Glutamatergic neuron (in vitro differentiated cells): ENCODE measurements at regions not wholly inside any gene's neighbourhood (a gene's known extent, or its start where the extent isn't known, plus 50 kb on each side); places are given as distances from the start of the nearest gene placed in this dataset.

Source experiments
- DNase-seq: peaks from one replicate; pipeline ENCODE4 v3.0.0; 2022
- H3K27ac Mint-ChIP-seq: one replicate; pipeline ENCODE4 v1.8.0; 2020; ENCODE audit warnings: mild to moderate bottlenecking, mixed read lengths, inconsistent platforms; ENCODE audit not compliant: unreplicated experiment
- H3K27me3 Mint-ChIP-seq: one replicate; pipeline ENCODE4 v1.8.0; 2020; ENCODE audit warnings: mild to moderate bottlenecking, moderate library complexity, mixed read lengths, inconsistent platforms; ENCODE audit not compliant: unreplicated experiment
- H3K36me3 Mint-ChIP-seq: one replicate; pipeline ENCODE4 v1.8.0; 2020; ENCODE audit warnings: mild to moderate bottlenecking, mixed read lengths, inconsistent platforms; ENCODE audit not compliant: unreplicated experiment
- H3K4me1 Mint-ChIP-seq: one replicate; pipeline ENCODE4 v1.8.0; 2020; ENCODE audit warnings: mild to moderate bottlenecking, low read depth, mixed read lengths, inconsistent platforms; ENCODE audit not compliant: unreplicated experiment
- H3K4me3 Mint-ChIP-seq: one replicate; pipeline ENCODE4 v1.8.0; 2020; ENCODE audit warnings: mild to moderate bottlenecking, mixed read lengths, inconsistent platforms; ENCODE audit not compliant: unreplicated experiment
- H3K9me3 Mint-ChIP-seq: one replicate; pipeline ENCODE4 v1.8.0; 2020; ENCODE audit warnings: mild to moderate bottlenecking, moderate library complexity, mixed read lengths, inconsistent platforms; ENCODE audit not compliant: unreplicated experiment
- CTCF ChIP-seq: fragments of 200-600 bp; sonication (generic); IDR thresholded peaks from one replicate; pipeline ENCODE4 v1.5.0; 2021; ENCODE audit not compliant: partially characterized antibody, unreplicated experiment

DNA sequence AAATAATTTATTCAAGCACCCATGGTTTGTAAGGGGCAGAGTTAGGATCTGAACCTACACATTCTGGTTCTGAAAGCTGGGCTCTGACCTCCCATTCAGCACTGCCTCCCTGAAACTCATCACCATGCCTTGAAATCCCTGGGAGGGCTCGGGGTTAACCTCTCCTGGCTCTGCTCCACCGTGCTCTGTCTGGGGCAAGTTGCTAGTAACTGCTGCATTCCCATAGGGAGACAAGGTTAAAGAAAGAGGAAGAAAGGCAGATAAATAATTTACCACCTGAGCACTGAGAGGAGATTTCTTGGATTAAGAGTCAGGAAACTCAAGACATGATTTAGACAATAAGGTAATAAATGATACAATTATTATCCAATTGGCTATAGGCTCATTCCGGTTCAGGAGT is 199.3 kb downstream of the KIF18A start:
- DNase-seq = no peak
- Mint-ChIP-seq H3K4me3 (no peak overlapping the region), H3K27me3 (peaks cover 2% of the 10 kb centered on the region), H3K4me1 (no peaks in the 10 kb centered on the region), H3K27ac (no peak overlapping the region), H3K36me3 (no peaks in the 10 kb centered on the region), H3K9me3 (no peaks in the 10 kb centered on the region)
- no peak for TF ChIP-seq CTCF

DNA sequence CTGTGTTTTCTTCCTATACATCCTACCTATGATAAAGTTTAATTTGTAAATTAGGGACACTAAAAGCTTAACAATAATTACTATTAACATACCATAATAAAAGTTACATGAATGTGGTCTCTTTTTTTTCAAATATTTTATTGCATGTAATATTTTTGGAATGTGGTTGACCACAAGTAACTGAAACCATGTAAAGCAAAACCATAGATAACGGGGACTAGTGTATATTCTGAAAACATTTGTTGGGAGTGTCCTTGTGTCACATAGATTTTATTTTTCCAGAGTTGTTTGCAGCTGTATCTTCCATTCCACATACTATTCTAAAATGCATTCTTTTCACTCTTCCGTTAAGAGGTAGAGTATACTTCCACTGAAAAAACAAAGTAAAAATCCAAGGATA is 200.4 kb downstream of the KIF18A start:
- no peak for DNase-seq
- no peak overlapping the region for H3K27ac Mint-ChIP-seq
- no peaks in the 10 kb centered on the region for H3K36me3 Mint-ChIP-seq
- no peak for TF ChIP-seq CTCF
- no peaks in the 10 kb centered on the region for H3K4me1 Mint-ChIP-seq
- H3K27me3 Mint-ChIP-seq = peaks cover 2% of the 10 kb centered on the region
- H3K4me3 Mint-ChIP-seq = no peak overlapping the region
- H3K9me3 Mint-ChIP-seq = no peaks in the 10 kb centered on the region

DNA sequence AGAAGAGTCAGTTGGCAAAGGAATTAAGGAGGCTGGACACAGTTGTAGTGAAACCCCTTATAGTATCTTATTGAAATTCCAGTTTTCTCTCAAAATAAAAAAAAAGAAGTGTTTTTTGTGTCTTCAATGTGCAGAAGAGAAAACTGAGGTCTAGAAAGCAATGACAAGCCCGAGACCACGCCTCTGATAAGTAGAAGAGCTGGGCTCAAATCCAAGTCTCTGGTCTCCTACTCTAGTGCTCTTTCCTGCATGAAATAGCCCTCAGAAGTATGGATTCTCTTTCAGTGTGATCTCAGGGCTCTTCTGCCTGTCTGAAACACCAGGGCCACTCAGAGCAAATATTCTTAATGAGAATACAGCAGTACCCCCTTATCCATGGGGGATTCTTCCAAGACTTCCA is 200.9 kb downstream of the KIF18A start:
- Mint-ChIP-seq H3K27me3 (peaks cover 2% of the 10 kb centered on the region), H3K27ac (no peak overlapping the region), H3K4me1 (no peaks in the 10 kb centered on the region), H3K36me3 (no peaks in the 10 kb centered on the region), H3K9me3 (no peaks in the 10 kb centered on the region), H3K4me3 (no peak overlapping the region)
- TF ChIP-seq CTCF = no peak
- DNase-seq = no peak

DNA sequence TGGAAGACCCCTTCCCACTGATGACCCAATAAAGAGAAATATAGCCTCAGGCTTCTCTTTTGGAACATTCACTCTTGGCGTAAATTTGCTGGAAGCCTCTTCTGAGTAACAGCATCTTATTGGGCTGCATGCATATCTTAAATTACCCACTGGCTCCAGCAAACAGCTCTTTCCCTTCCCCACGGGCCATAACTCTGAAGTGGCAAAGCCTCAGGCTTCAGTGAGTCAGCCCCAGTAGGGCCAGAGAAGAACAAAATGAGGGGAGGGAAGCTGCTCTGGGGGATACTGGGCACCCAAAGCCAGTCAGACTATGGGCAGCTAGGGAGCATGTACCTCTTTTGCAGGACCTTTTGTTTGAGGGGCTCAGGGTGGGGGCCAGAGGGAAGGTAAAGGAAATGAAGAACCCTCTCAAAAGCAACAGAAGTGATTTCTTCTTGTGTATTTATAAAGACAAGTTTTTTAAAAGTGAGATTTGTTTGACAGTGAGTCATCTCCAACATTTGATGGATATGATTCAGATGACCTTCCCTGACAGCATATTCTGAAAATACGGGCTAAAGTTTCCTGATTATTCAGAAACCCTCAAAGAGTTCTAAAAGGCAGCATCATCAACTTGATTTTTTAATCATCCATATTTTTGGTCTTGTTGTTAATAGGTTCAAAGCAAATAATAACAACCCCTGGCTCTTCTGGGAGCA is 203.4 kb downstream of the KIF18A start:
- H3K4me1 Mint-ChIP-seq = no peaks in the 10 kb centered on the region
- no peak overlapping the region for H3K4me3 Mint-ChIP-seq

More for the DNA sequence above, 203.4 kb downstream of the KIF18A start:
- DNase-seq = no peak
- no peaks in the 10 kb centered on the region for H3K9me3 Mint-ChIP-seq
- no peak for TF ChIP-seq CTCF
- no peaks in the 10 kb centered on the region for H3K27me3 Mint-ChIP-seq
- H3K27ac Mint-ChIP-seq = no peak overlapping the region
- no peaks in the 10 kb centered on the region for H3K36me3 Mint-ChIP-seq
